Large intestine (tissue), 3 donors: ENCODE measurements at regions not wholly inside any gene's neighbourhood (a gene's known extent, or its start where the extent isn't known, plus 50 kb on each side); places are given as distances from the start of the nearest gene placed in this dataset.

ENCODE experiments used
- DNase-seq, 2 donors: peaks; one replicate each; pipeline versions ENCODE4 v3.0.0 to v3.0.0-alpha.2; 2013
- H3K27ac ChIP-seq: one replicate; pipeline ENCODE4 v1.5.1; 2013; ENCODE audit warnings: low read length
- H3K27me3 ChIP-seq: 2 replicates; pipeline ENCODE4 v1.6.1; 2013; ENCODE audit warnings: low read length; ENCODE audit not compliant: control insufficient read depth, insufficient read depth
- H3K36me3 ChIP-seq: 2 replicates; pipeline ENCODE4 v1.6.1; 2013; ENCODE audit warnings: low read length; ENCODE audit not compliant: control insufficient read depth, insufficient read depth
- H3K4me1 ChIP-seq: one replicate; pipeline ENCODE4 v1.6.1; 2013; ENCODE audit warnings: low read length; ENCODE audit not compliant: control insufficient read depth, insufficient read depth
- H3K4me3 ChIP-seq: one replicate; pipeline ENCODE4 v1.5.1; 2013; ENCODE audit warnings: low read length
- H3K9me3 ChIP-seq: one replicate; pipeline ENCODE4 v1.6.1; 2013; ENCODE audit warnings: mild to moderate bottlenecking, low read depth, low read length, moderate library complexity; ENCODE audit not compliant: control insufficient read depth
- WGBS: methylation state at CpG from one replicate; pipeline ENCODE4 v1.1.5; 2013; ENCODE audit warnings: low lambda C conversion rate; ENCODE audit not compliant: insufficient coverage; 5-methylcytosine and 5-hydroxymethylcytosine counted together

- no peak for DNase-seq
- Histone ChIP-seq H3K9me3 (no peaks in the 10 kb centered on the region), H3K4me3 (no peak overlapping the region), H3K27me3 (no peaks in the 10 kb centered on the region), H3K4me1 (no peaks in the 10 kb centered on the region), H3K27ac (no peak overlapping the region), H3K36me3 (no peaks in the 10 kb centered on the region)
- no CpG with 5 or more reads among the region's 3 CpGs for WGBS
These were observed 410.0 kb downstream of the TGFB2 start for GRCh38 chr1:218755128-218755527.

DNA sequence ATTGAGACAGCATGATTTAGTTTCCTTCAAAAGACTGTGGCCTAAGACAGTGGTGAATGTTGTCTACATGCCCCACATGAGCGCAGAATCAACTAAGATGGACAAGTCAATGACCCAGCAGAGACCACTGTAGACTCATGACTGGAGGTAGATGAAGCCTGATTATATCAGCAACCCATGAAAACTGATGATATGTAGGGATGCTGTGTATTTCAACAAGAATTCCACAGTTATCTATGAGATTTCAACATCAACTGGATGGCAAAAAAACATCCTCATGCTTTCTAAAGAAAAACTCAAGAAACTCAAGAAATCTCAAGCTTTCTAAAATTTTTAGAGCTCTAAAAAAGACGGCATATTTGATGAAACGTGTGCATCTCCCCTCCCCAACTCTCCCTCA is 413.9 kb upstream of the LYPLAL1 start:
- no peak overlapping the region for H3K27ac ChIP-seq
- 80% methylated on average over 1 of the region's 3 CpGs for WGBS

DNA sequence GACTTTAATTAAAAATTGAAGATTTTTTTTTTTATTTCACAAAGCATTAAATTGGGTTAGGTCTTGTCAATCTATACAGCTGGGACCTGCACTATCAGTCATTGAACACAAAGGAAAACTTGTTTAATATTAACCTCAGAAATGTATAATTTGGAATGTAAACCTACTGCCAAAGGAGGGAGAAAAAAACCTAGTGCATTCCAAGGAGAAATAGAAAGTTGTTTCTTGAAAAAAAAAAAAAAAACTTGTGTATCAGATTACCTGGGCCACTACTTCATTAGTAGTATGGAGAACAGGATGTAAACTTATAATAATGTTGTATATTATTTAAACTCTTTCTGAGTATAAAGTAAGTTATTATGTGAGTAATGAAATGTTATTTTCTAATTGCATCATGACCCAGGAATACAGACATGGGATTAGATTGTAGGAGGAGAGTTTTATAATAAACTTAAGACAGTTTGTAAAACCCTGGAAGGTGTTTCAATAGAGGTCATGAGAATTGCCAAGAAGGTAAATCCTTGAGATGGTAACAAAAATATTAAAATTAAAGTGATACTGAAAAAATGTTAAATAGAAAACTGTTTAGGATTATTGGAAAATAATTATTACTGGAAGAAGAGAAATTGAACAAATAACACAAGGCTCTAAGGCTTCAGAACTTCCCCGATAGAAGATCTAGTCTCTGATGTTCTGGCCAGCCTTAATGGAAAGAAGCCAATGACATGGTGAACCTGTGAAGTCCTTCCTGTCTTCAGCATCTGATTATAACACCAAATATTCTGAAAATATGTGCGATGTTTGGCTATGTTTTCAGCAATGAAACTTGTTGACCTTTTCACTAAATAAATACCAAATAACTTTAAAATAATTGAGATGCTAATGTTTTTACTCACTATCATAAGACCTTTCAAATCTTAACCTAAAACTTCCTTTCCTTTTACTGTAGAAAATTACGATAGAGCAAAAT is 412.8 kb upstream of the LYPLAL1 start:
- H3K27me3 ChIP-seq, result no peaks in the 10 kb centered on the region
- no CpG with 5 or more reads among the region's 3 CpGs for WGBS

More for the DNA sequence above, 413.9 kb upstream of the LYPLAL1 start:
- Histone ChIP-seq H3K27me3 (no peaks in the 10 kb centered on the region), H3K4me1 (no peaks in the 10 kb centered on the region), H3K4me3 (no peak overlapping the region), H3K9me3 (no peaks in the 10 kb centered on the region), H3K36me3 (no peaks in the 10 kb centered on the region)
- no peak for DNase-seq

DNA sequence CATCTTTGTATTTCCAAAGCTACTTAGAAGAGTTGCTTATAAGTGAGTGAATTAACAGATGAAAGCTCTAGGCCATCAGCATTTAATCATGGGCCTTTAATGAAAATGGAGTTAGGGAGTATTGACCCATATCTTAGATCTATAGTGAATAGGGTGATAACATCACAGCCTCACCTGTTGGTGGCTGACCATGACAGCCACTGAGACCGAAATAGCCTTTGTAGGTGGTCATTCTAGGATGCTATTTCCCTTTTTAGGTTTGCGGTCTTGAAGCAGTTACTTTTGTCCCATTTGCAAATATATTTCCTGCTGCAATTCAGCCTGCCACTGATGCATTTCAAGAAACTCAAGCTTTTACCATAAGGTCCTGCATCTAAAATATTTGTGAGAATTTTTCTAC is 410.1 kb upstream of the LYPLAL1 start:
- no peaks in the 10 kb centered on the region for H3K36me3 ChIP-seq
- no peak overlapping the region for H3K27ac ChIP-seq
- DNase-seq, result no peak
- WGBS, result no CpG with 5 or more reads among the region's 2 CpGs
- H3K4me3 ChIP-seq, result no peak overlapping the region
- H3K9me3 ChIP-seq, result no peaks in the 10 kb centered on the region
- H3K4me1 ChIP-seq, result no peaks in the 10 kb centered on the region
- no peaks in the 10 kb centered on the region for H3K27me3 ChIP-seq

More for the DNA sequence above, 412.8 kb upstream of the LYPLAL1 start:
- H3K36me3 ChIP-seq, result no peaks in the 10 kb centered on the region
- H3K27ac ChIP-seq, result no peak overlapping the region
- H3K9me3 ChIP-seq, result no peaks in the 10 kb centered on the region
- H3K4me3 ChIP-seq, result no peak overlapping the region
- DNase-seq, result no peak
- H3K4me1 ChIP-seq, result no peaks in the 10 kb centered on the region

DNA sequence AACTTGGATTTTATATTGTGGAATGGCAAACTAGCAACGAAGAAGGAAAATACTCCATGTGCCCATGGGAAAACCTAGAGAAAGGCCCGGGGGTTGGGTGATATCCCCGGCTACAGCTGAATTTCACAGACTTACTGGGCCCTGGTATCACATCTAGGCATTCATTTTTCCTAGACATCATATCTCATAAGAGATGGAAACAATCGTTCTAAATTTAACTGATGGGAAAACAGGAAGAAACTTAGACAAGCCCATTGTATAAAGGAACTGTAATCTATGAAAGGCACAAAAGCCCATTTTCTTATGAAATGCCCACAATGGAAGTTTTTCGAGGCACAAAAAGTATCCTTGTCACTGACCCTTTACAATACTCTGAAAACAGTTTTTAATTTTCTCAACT is 407.9 kb upstream of the LYPLAL1 start:
- Histone ChIP-seq H3K4me3 (no peak overlapping the region), H3K27me3 (no peaks in the 10 kb centered on the region), H3K27ac (no peak overlapping the region), H3K9me3 (no peaks in the 10 kb centered on the region), H3K36me3 (no peaks in the 10 kb centered on the region), H3K4me1 (no peaks in the 10 kb centered on the region)
- 73% methylated on average over 2 of the region's 5 CpGs for WGBS
- no peak for DNase-seq

GRCh38 chr1:218771931-218772330 is 401.7 kb upstream of the LYPLAL1 start:
- 88% methylated on average over 1 of the region's 3 CpGs for WGBS
- H3K36me3 ChIP-seq, result no peaks in the 10 kb centered on the region
- H3K27ac ChIP-seq, result no peak overlapping the region
- DNase-seq, result no peak
- no peak overlapping the region for H3K4me3 ChIP-seq
- no peaks in the 10 kb centered on the region for H3K9me3 ChIP-seq
- H3K4me1 ChIP-seq, result no peaks in the 10 kb centered on the region
- H3K27me3 ChIP-seq, result no peaks in the 10 kb centered on the region

- Histone ChIP-seq H3K27ac (no peak overlapping the region), H3K27me3 (no peaks in the 10 kb centered on the region), H3K36me3 (no peaks in the 10 kb centered on the region), H3K9me3 (no peaks in the 10 kb centered on the region), H3K4me3 (no peak overlapping the region), H3K4me1 (no peaks in the 10 kb centered on the region)
- 90% methylated on average over 6 of the region's 6 CpGs for WGBS
- no peak for DNase-seq
These were observed 401.1 kb upstream of the LYPLAL1 start for GRCh38 chr1:218772575-218772974.

DNA sequence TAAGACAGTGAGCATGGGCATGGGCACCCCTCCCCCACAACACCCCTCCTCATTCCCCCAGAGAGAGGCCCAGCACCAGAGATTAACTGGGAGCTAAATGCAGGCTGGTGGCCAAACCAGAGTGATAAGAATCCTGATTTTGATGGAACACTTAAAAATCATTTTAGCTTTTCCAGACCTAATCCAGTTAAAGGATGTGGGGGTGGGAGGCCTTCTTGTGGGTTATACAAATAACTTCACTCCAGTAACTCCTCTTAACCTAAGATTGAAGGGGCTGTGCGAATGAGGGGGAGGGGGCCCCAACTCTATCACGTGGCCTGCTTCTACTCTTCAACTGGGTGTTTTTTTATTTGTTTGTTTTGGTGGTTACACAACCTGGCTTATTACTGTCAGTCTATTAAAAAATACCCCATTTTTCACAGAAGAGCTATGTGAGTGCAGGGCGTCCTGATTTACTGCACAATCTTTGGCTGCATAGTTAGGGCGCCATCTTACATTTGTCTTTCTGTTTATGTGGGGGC is 398.1 kb upstream of the LYPLAL1 start:
- no peak for DNase-seq
- H3K4me1 ChIP-seq, result no peaks in the 10 kb centered on the region
- no peaks in the 10 kb centered on the region for H3K36me3 ChIP-seq
- no peak overlapping the region for H3K27ac ChIP-seq
- WGBS, result no CpG with 5 or more reads among the region's 4 CpGs
- no peak overlapping the region for H3K4me3 ChIP-seq
- H3K27me3 ChIP-seq, result no peaks in the 10 kb centered on the region
- no peaks in the 10 kb centered on the region for H3K9me3 ChIP-seq

GRCh38 chr1:218778257-218779126 is 395.2 kb upstream of the LYPLAL1 start:
- Histone ChIP-seq H3K9me3 (no peaks in the 10 kb centered on the region), H3K36me3 (no peaks in the 10 kb centered on the region), H3K4me3 (no peak overlapping the region), H3K27ac (no peak overlapping the region), H3K27me3 (no peaks in the 10 kb centered on the region), H3K4me1 (no peaks in the 10 kb centered on the region)
- WGBS, result 75% methylated on average over 2 of the region's 4 CpGs
- no peak for DNase-seq

DNA sequence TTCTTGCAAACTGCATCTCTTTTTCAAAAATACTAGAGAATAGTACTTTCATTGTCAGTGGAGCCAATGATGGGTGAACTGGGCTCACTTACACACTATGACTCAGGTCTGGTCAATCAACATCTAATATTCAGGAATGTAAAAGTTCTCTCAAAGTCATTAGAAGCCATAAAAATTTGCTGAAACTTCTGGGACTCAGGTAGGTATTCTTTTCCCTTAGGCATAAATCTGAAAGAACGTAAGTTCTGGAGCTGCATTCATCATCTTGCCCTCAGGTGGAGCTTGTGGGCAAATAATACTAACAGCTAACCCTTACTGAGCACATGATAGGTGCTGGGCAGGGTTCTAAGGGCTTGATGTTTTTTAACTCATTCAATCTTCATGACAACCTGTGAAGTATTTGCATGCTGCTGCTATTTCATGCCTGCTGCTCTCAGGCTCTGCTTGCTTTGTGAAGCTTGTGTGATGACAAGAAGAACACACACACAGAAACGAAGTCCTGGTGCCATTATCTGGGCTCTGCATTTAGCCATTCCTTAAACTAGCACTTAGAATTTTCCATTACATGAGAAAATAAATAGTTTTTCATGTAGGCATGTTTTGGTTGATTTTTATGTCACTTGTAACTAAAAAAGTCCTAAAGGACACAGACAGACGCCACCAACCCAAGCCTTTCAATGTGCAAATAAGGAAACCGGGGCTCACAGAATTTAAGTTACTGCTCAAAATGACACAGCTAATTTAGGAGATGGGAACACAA is 394.2 kb upstream of the LYPLAL1 start:
- H3K27ac ChIP-seq, result no peak overlapping the region
- no peaks in the 10 kb centered on the region for H3K4me1 ChIP-seq
- WGBS, result 100% methylated on average over 1 of the region's 4 CpGs

More for the DNA sequence above, 394.2 kb upstream of the LYPLAL1 start:
- no peak for DNase-seq
- H3K36me3 ChIP-seq, result no peaks in the 10 kb centered on the region
- no peak overlapping the region for H3K4me3 ChIP-seq
- no peaks in the 10 kb centered on the region for H3K9me3 ChIP-seq
- no peaks in the 10 kb centered on the region for H3K27me3 ChIP-seq
